Neural cell (in vitro differentiated cells): ENCODE measurements at regions not wholly inside any gene's neighbourhood (a gene's known extent, or its start where the extent isn't known, plus 50 kb on each side); places are given as distances from the start of the nearest gene placed in this dataset.

ENCODE experiments used
- H2AFZ ChIP-seq: fragments of 200-600, 300-800 bp; sonication (generic), shearing (Covaris generic); 2 replicates; pipeline ENCODE4 v1.6.0; 2014; ENCODE audit warnings: low read depth, mild to moderate bottlenecking, antibody characterized with exemption, low read length, moderate library complexity
- H3F3A ChIP-seq: fragments of 200-600 bp; shearing (Covaris generic); 2 replicates; pipeline ENCODE4 v1.6.1; 2016; ENCODE audit warnings: mild to moderate bottlenecking, moderate library complexity, mixed read lengths, antibody characterized with exemption, low read length; ENCODE audit not compliant: insufficient read depth, poor library complexity, severe bottlenecking
- H3K27ac ChIP-seq: fragments of 200-600, 300-800 bp; sonication (generic), shearing (Covaris generic); 2 replicates; pipeline ENCODE4 v1.5.1; 2014; ENCODE audit warnings: mild to moderate bottlenecking, low read length, moderate library complexity
- H3K27me3 ChIP-seq: fragments of 300-800, 200-600 bp; sonication (generic), shearing (Covaris generic); 2 replicates; pipeline ENCODE4 v1.6.0; 2014; ENCODE audit warnings: mild to moderate bottlenecking, low read depth, low read length, moderate library complexity; ENCODE audit not compliant: insufficient read depth
- H3K36me3 ChIP-seq: fragments of 300-800, 200-600 bp; sonication (generic), shearing (Covaris generic); 2 replicates; pipeline ENCODE4 v1.5.1; 2014; ENCODE audit warnings: mild to moderate bottlenecking, antibody characterized with exemption, low read length, moderate library complexity; ENCODE audit not compliant: insufficient read depth
- H3K4me2 ChIP-seq: fragments of 300-800, 200-600 bp; sonication (generic), shearing (Covaris generic); 2 replicates; pipeline ENCODE4 v1.6.0; 2014; ENCODE audit warnings: mild to moderate bottlenecking, low read length
- H3K4me3 ChIP-seq: fragments of 300-800, 200-600 bp; sonication (generic), shearing (Covaris generic); 2 replicates; pipeline ENCODE4 v1.5.1; 2014; ENCODE audit warnings: mild to moderate bottlenecking, low read length, moderate library complexity
- H3K79me2 ChIP-seq: fragments of 200-600 bp; shearing (Covaris generic); replicated peaks from 2 replicates; pipeline ENCODE4 v1.6.0; 2014; ENCODE audit warnings: mild to moderate bottlenecking, low read length, moderate library complexity; ENCODE audit not compliant: insufficient read depth
- H3K9ac ChIP-seq: fragments of 300-800, 200-600 bp; sonication (generic), shearing (Covaris generic); 2 replicates; pipeline ENCODE4 v1.6.1; 2016; ENCODE audit warnings: mild to moderate bottlenecking, low read length, mixed read lengths
- H3K9me2 ChIP-seq: fragments of 200-600 bp; shearing (Covaris generic); 2 replicates; pipeline ENCODE4 v1.6.1; 2016; ENCODE audit warnings: mild to moderate bottlenecking, low read length, mixed read lengths; ENCODE audit not compliant: insufficient read depth
- H3K9me3 ChIP-seq: fragments of 200-600, 300-800 bp; sonication (generic), shearing (Covaris generic); 2 replicates; pipeline ENCODE4 v1.6.1; 2016; ENCODE audit warnings: mild to moderate bottlenecking, mixed run types, low read length, moderate library complexity, mixed read lengths
- H4K20me1 ChIP-seq: fragments of 200-600 bp; shearing (Covaris generic); 2 replicates; pipeline ENCODE4 v1.6.1; 2016; ENCODE audit warnings: mild to moderate bottlenecking, mixed run types; ENCODE audit not compliant: insufficient read depth
- EP300 ChIP-seq: fragments of 450-650 bp; conservative IDR thresholded peaks from 2 replicates; pipeline ENCODE4 v1.6.1; 2014; ENCODE audit warnings: antibody characterized with exemption, mild to moderate bottlenecking, moderate library complexity; ENCODE audit not compliant: poor library complexity, severe bottlenecking
- EZH2 ChIP-seq: fragments of 200-600, 300-800 bp; shearing (Covaris generic), sonication (generic); IDR thresholded peaks from 2 replicates; pipeline ENCODE4 v1.6.1; 2014; ENCODE audit warnings: antibody characterized with exemption, low read length, borderline replicate concordance, mild to moderate bottlenecking; ENCODE audit not compliant: insufficient read depth, poor library complexity, severe bottlenecking
- MXI1 ChIP-seq: fragments of 450-650 bp; conservative IDR thresholded peaks from 2 replicates; pipeline ENCODE4 v1.6.1; 2014; ENCODE audit warnings: antibody characterized with exemption, mild to moderate bottlenecking; ENCODE audit not compliant: poor library complexity, severe bottlenecking
- POLR2AphosphoS5 ChIP-seq: IDR thresholded peaks from 2 replicates; pipeline ENCODE4 v1.6.1; 2012
- RAD21 ChIP-seq: fragments of 450-650 bp; conservative IDR thresholded peaks from 2 replicates; pipeline ENCODE4 v1.6.1; 2014; ENCODE audit warnings: antibody characterized with exemption, mild to moderate bottlenecking, moderate library complexity
- SMC3 ChIP-seq: fragments of 450-650 bp; conservative IDR thresholded peaks from 2 replicates; pipeline ENCODE4 v1.6.1; 2014; ENCODE audit warnings: antibody characterized with exemption, mild to moderate bottlenecking, moderate library complexity; ENCODE audit not compliant: poor library complexity
- TAF1 ChIP-seq: IDR thresholded peaks from 2 replicates; pipeline ENCODE4 v1.6.1; 2012; ENCODE audit warnings: low read depth
- TF ChIP-seq, protein P1 (sequence below): fragments of 450-650 bp; IDR thresholded peaks from 2 replicates; pipeline ENCODE4 v1.5.1; 2014; ENCODE audit warnings: antibody characterized with exemption, mild to moderate bottlenecking, moderate library complexity; ENCODE audit not compliant: poor library complexity, severe bottlenecking
- TF ChIP-seq, protein P2 (sequence below): IDR thresholded peaks from 2 replicates; pipeline ENCODE4 v1.6.1; 2012; ENCODE audit warnings: borderline replicate concordance

DNA sequence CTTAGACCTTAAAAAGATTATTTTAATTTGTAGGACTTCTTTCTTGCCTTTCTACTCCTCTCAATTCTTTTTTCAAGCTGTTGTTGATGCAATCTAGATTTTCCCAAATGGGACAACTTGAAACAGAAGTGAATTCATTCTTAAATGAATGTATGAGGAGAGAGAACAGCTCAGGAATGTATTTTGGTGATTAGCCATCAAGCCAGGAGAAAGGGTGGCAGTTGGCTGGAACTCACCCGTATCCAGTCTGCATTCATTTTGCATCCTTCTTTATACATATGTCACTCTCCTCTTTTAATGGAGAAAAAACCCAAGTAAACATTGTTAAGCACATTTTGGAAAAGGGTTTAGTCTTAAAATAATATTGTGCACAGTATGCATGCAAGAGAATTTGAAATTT lies 251.3 kb downstream of the REEP3 start:
- Histone ChIP-seq H3K9ac (no peak overlapping the region), H3K79me2 (no peaks in the 10 kb centered on the region), H3F3A (no peaks in the 10 kb centered on the region), H3K9me2 (no peaks in the 10 kb centered on the region), H3K27me3 (no peaks in the 10 kb centered on the region), H2AFZ (no peak overlapping the region), H3K4me3 (no peak overlapping the region), H3K4me2 (no peak overlapping the region), H3K9me3 (no peaks in the 10 kb centered on the region), H4K20me1 (no peaks in the 10 kb centered on the region), H3K36me3 (no peaks in the 10 kb centered on the region), H3K27ac (no peak overlapping the region)
- TF ChIP-seq MXI1, result no peak
- no peak for TF ChIP-seq EP300
- no peak for TF ChIP-seq RAD21
- TF ChIP-seq, protein P1, sequence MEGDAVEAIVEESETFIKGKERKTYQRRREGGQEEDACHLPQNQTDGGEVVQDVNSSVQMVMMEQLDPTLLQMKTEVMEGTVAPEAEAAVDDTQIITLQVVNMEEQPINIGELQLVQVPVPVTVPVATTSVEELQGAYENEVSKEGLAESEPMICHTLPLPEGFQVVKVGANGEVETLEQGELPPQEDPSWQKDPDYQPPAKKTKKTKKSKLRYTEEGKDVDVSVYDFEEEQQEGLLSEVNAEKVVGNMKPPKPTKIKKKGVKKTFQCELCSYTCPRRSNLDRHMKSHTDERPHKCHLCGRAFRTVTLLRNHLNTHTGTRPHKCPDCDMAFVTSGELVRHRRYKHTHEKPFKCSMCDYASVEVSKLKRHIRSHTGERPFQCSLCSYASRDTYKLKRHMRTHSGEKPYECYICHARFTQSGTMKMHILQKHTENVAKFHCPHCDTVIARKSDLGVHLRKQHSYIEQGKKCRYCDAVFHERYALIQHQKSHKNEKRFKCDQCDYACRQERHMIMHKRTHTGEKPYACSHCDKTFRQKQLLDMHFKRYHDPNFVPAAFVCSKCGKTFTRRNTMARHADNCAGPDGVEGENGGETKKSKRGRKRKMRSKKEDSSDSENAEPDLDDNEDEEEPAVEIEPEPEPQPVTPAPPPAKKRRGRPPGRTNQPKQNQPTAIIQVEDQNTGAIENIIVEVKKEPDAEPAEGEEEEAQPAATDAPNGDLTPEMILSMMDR, result no peak
- TF ChIP-seq TAF1, result no peak
- TF ChIP-seq, protein P2, sequence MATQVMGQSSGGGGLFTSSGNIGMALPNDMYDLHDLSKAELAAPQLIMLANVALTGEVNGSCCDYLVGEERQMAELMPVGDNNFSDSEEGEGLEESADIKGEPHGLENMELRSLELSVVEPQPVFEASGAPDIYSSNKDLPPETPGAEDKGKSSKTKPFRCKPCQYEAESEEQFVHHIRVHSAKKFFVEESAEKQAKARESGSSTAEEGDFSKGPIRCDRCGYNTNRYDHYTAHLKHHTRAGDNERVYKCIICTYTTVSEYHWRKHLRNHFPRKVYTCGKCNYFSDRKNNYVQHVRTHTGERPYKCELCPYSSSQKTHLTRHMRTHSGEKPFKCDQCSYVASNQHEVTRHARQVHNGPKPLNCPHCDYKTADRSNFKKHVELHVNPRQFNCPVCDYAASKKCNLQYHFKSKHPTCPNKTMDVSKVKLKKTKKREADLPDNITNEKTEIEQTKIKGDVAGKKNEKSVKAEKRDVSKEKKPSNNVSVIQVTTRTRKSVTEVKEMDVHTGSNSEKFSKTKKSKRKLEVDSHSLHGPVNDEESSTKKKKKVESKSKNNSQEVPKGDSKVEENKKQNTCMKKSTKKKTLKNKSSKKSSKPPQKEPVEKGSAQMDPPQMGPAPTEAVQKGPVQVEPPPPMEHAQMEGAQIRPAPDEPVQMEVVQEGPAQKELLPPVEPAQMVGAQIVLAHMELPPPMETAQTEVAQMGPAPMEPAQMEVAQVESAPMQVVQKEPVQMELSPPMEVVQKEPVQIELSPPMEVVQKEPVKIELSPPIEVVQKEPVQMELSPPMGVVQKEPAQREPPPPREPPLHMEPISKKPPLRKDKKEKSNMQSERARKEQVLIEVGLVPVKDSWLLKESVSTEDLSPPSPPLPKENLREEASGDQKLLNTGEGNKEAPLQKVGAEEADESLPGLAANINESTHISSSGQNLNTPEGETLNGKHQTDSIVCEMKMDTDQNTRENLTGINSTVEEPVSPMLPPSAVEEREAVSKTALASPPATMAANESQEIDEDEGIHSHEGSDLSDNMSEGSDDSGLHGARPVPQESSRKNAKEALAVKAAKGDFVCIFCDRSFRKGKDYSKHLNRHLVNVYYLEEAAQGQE, result no peak
- no peak for TF ChIP-seq EZH2
- TF ChIP-seq POLR2AphosphoS5, result no peak
- TF ChIP-seq SMC3, result no peak

DNA sequence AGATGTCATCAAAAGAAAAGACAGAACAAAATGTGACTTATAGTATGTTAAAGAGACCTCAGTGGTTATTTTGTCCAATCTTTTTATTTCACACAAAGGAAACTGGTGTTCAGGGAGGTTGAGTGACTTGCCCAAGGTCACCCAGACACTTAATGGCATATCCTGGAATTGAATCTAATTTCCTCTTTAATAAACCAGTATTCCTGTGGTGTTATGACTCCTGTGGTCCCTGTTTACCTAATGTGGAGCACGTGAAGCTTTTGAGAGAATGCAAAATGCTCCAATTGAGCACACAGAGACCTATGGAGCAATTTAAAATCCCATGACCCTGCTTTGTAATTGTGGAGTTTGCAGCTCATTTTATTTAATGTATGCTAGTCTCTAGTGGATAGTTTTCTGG lies 251.9 kb downstream of the REEP3 start:
- TF ChIP-seq MXI1 (no peak), POLR2AphosphoS5 (no peak), TAF1 (no peak), EP300 (no peak), EZH2 (no peak), SMC3 (no peak), RAD21 (no peak)
- TF ChIP-seq, protein P2, result no peak
- TF ChIP-seq, protein P1, result no peak
- Histone ChIP-seq H3K4me3 (no peak overlapping the region), H2AFZ (no peak overlapping the region), H4K20me1 (no peaks in the 10 kb centered on the region), H3K79me2 (no peaks in the 10 kb centered on the region), H3K9ac (no peak overlapping the region), H3K9me2 (no peaks in the 10 kb centered on the region), H3K27ac (no peak overlapping the region), H3F3A (no peaks in the 10 kb centered on the region), H3K36me3 (no peaks in the 10 kb centered on the region), H3K4me2 (no peak overlapping the region), H3K27me3 (no peaks in the 10 kb centered on the region), H3K9me3 (no peaks in the 10 kb centered on the region)
